Trophoblast cell (in vitro differentiated cells and primary cell): ENCODE measurements at regions not wholly inside any gene's neighbourhood (a gene's known extent, or its start where the extent isn't known, plus 50 kb on each side); places are given as distances from the start of the nearest gene placed in this dataset.

Experiments used
- DNase-seq, 2 donors: peaks; one replicate each; pipeline ENCODE4 v3.0.0-alpha.2; 2016
- H2AFZ ChIP-seq: 2 replicates; pipeline ENCODE4 v1.6.1; 2013; ENCODE audit warnings: low read length, moderate library complexity, mild to moderate bottlenecking; ENCODE audit not compliant: insufficient read depth, poor library complexity
- H2AK5ac ChIP-seq: 2 replicates; pipeline ENCODE4 v1.6.1; 2013; ENCODE audit warnings: mild to moderate bottlenecking, low read length
- H2BK120ac ChIP-seq: 2 replicates; pipeline ENCODE4 v1.6.1; 2013; ENCODE audit warnings: low read length, mild to moderate bottlenecking, moderate library complexity; ENCODE audit not compliant: insufficient read depth, poor library complexity
- H2BK12ac ChIP-seq: 2 replicates; pipeline ENCODE4 v1.6.1; 2013; ENCODE audit warnings: mild to moderate bottlenecking, low read length, moderate library complexity
- H2BK5ac ChIP-seq: 2 replicates; pipeline ENCODE4 v1.6.1; 2013; ENCODE audit warnings: low read length, low read depth, moderate library complexity, mild to moderate bottlenecking; ENCODE audit not compliant: poor library complexity
- H3K14ac ChIP-seq: 2 replicates; pipeline ENCODE4 v1.6.1; 2013; ENCODE audit warnings: mild to moderate bottlenecking, low read length
- H3K18ac ChIP-seq: 2 replicates; pipeline ENCODE4 v1.6.1; 2013; ENCODE audit warnings: mild to moderate bottlenecking, low read length
- H3K23ac ChIP-seq: 2 replicates; pipeline ENCODE4 v1.6.1; 2013; ENCODE audit warnings: low read length
- H3K27ac ChIP-seq: 2 replicates; pipeline ENCODE4 v1.5.1; 2013; ENCODE audit warnings: low read depth, mild to moderate bottlenecking, inconsistent platforms, low read length, moderate library complexity
- H3K27me3 ChIP-seq: 2 replicates; pipeline ENCODE4 v1.6.1; 2013; ENCODE audit warnings: inconsistent platforms, mild to moderate bottlenecking, low read length, moderate library complexity; ENCODE audit not compliant: insufficient read depth
- H3K36me3 ChIP-seq, 2 experiments: 1 replicate in 1 of 2; 2 replicates in 1 of 2; pipeline ENCODE4 v1.6.1; 2013; ENCODE audit warnings: low read length in 2 of 2, mild to moderate bottlenecking in 2 of 2, moderate library complexity in 1 of 2; ENCODE audit not compliant: insufficient read depth in 2 of 2, control insufficient read depth in 1 of 2
- H3K4ac ChIP-seq: 2 replicates; pipeline ENCODE4 v1.6.1; 2013; ENCODE audit warnings: low read depth, mild to moderate bottlenecking, low read length, moderate library complexity
- H3K4me1 ChIP-seq, 2 experiments: 1 replicate in 1 of 2; 2 replicates in 1 of 2; pipeline ENCODE4 v1.6.1; 2013; ENCODE audit warnings: low read length in 2 of 2, mild to moderate bottlenecking in 2 of 2, moderate library complexity in 1 of 2; ENCODE audit not compliant: insufficient read depth in 2 of 2, control insufficient read depth in 1 of 2
- H3K4me2 ChIP-seq: 2 replicates; pipeline ENCODE4 v1.6.1; 2013; ENCODE audit warnings: inconsistent platforms, mild to moderate bottlenecking, low read length, moderate library complexity
- H3K4me3 ChIP-seq: 2 replicates; pipeline ENCODE4 v1.5.1; 2013; ENCODE audit warnings: mild to moderate bottlenecking, low read depth, low read length, inconsistent platforms
- H3K79me1 ChIP-seq: one replicate; pipeline ENCODE4 v1.6.1; 2013; ENCODE audit warnings: low read length
- H3K79me2 ChIP-seq: 2 replicates; pipeline ENCODE4 v1.6.1; 2013; ENCODE audit warnings: low read length, mild to moderate bottlenecking; ENCODE audit not compliant: control insufficient read depth, insufficient read depth, poor library complexity
- H3K9ac ChIP-seq: 2 replicates; pipeline ENCODE4 v1.6.1; 2013; ENCODE audit warnings: mild to moderate bottlenecking, low read length
- H3K9me3 ChIP-seq: 2 replicates; pipeline ENCODE4 v1.6.1; 2013; ENCODE audit warnings: low read depth, mild to moderate bottlenecking, control low read depth, inconsistent platforms, low read length; ENCODE audit not compliant: insufficient read depth
- H4K12ac ChIP-seq: 2 replicates; pipeline ENCODE4 v1.6.1; 2013; ENCODE audit warnings: low read depth, mild to moderate bottlenecking, low read length, moderate library complexity
- H4K8ac ChIP-seq: 2 replicates; pipeline ENCODE4 v1.6.1; 2013; ENCODE audit warnings: low read depth, mild to moderate bottlenecking, low read length, moderate library complexity
- H4K91ac ChIP-seq: one replicate; pipeline ENCODE4 v1.6.1; 2013; ENCODE audit warnings: low read depth, mild to moderate bottlenecking, low read length, moderate library complexity
- WGBS: extraction: QIAGEN DNeasy Blood & Tissue Kit; methylation state at CpG from one replicate; pipeline ENCODE4 v1.1.7; 2013; ENCODE audit warnings: missing lambda C conversion rate; ENCODE audit not compliant: insufficient read length, insufficient coverage; ENCODE audit errors: extremely low coverage; 5-methylcytosine and 5-hydroxymethylcytosine counted together

DNA sequence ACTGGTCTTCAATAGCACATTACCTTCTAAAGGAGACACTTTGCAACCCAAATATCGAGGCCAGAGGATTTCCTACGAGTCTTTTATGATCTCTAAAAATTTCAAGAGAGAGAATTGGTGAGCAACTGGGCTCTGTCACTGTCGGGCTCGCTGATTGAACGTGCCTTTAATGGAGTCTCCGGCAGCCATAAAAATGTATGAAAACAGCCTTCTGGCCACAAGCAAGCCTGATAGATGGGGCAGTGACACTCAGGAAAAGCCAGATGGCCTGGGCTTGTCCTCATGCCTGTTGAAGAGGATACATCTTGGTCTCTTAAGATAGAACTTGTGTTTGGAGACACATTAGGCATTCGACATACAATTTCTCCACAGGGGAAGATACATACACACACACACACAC lies 419.5 kb upstream of the PROK2 start:
- no peaks in the 10 kb centered on the region for H3K36me3 ChIP-seq
- no peaks in the 10 kb centered on the region for H3K79me2 ChIP-seq
- no peaks in the 10 kb centered on the region for H3K4me1 ChIP-seq
- H3K18ac ChIP-seq: no peak overlapping the region
- no peak overlapping the region for H2BK12ac ChIP-seq
- no peak overlapping the region for H4K8ac ChIP-seq
- H3K27ac ChIP-seq: no peak overlapping the region
- no peak overlapping the region for H3K4ac ChIP-seq
- H3K27me3 ChIP-seq: no peaks in the 10 kb centered on the region
- no peak overlapping the region for H2BK120ac ChIP-seq
- no peak overlapping the region for H3K14ac ChIP-seq
- WGBS: no CpG with 5 or more reads among the region's 7 CpGs
- no peak overlapping the region for H2AFZ ChIP-seq
- H4K91ac ChIP-seq: no peak overlapping the region
- no peak overlapping the region for H3K23ac ChIP-seq
- H3K4me3 ChIP-seq: no peak overlapping the region
- no peaks in the 10 kb centered on the region for H3K79me1 ChIP-seq
- no peak overlapping the region for H2AK5ac ChIP-seq
- no peak for DNase-seq
- H3K4me2 ChIP-seq: no peak overlapping the region
- H2BK5ac ChIP-seq: no peak overlapping the region
- no peak overlapping the region for H3K9ac ChIP-seq
- no peak overlapping the region for H4K12ac ChIP-seq
- H3K9me3 ChIP-seq: peaks cover 2% of the 10 kb centered on the region

DNA sequence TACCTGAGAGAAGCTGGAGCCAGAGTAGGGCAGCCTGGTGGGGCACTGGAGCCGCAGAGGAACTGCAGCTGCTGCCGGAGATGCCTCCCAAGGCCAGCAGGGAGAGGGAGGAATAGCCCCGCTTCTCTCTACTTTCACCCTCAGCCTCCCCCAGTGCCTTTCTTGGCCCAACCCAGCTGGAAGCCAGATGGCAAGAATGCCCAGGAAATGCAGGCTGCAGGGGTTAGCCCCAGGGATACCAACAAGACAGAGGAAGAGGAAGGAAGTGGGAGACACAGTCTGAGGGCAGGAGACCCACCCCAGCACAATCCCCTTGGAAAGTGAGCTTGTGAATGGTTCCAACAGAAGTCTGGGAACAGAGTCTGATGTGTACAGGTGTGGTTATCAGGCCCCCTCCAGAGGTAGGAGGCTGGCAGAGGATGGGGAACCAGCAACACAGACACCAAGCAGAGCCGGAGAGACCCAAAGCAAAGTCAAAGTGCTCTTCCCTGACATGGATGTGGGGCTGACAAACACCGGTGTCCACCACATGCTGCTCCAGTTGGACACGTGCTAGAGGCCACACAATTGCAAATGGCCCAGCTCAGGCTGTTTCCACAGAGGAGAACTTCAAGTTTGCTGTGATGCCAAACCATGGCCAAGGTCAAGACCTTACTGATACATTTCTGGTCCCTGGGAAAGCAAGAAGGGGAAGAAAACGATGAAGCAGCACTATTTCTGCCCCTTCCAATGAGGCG lies 418.8 kb upstream of the PROK2 start:
- Histone ChIP-seq H2BK12ac (no peak overlapping the region), H3K4ac (no peak overlapping the region), H4K12ac (no peak overlapping the region), H3K9me3 (peaks cover 2% of the 10 kb centered on the region), H3K14ac (no peak overlapping the region), H3K79me2 (no peaks in the 10 kb centered on the region), H3K36me3 (no peaks in the 10 kb centered on the region), H4K91ac (no peak overlapping the region), H3K27me3 (no peaks in the 10 kb centered on the region), H3K18ac (no peak overlapping the region), H2AK5ac (no peak overlapping the region), H2BK120ac (no peak overlapping the region), H3K23ac (no peak overlapping the region), H3K4me3 (no peak overlapping the region), H3K27ac (no peak overlapping the region), H2BK5ac (no peak overlapping the region), H3K79me1 (no peaks in the 10 kb centered on the region), H2AFZ (no peak overlapping the region), H3K4me1 (no peaks in the 10 kb centered on the region), H3K9ac (no peak overlapping the region), H4K8ac (no peak overlapping the region), H3K4me2 (no peak overlapping the region)
- no CpG with 5 or more reads among the region's 8 CpGs for WGBS
- DNase-seq: no peak

DNA sequence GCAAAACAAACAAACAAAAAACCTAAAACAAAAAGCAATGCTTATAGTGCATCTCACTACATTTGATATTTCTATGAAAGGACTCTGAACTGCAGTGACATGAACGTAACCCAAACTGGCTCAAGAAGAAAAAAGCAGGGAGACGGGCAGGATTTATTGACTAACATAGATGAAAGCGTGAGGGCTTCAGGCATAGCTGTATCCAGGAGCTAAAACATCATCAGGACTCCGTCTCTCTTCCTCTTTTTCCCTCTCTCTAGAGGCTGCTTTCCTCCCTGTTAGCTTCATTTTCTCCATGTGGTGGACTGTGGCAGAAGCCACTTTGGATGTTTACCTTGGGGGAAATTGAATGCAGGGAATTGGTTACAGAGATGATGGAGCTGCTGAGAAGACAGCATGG lies 418.2 kb upstream of the PROK2 start:
- Histone ChIP-seq H3K79me2 (no peaks in the 10 kb centered on the region), H3K9me3 (peaks cover 2% of the 10 kb centered on the region), H3K27me3 (no peaks in the 10 kb centered on the region), H3K14ac (no peak overlapping the region), H3K27ac (no peak overlapping the region), H2AFZ (no peak overlapping the region), H3K79me1 (no peaks in the 10 kb centered on the region), H2AK5ac (no peak overlapping the region), H3K4me3 (no peak overlapping the region), H4K91ac (no peak overlapping the region), H3K36me3 (no peaks in the 10 kb centered on the region), H3K18ac (no peak overlapping the region), H4K12ac (no peak overlapping the region), H2BK120ac (no peak overlapping the region), H2BK12ac (no peak overlapping the region), H3K23ac (no peak overlapping the region), H3K4me1 (no peaks in the 10 kb centered on the region), H3K4me2 (no peak overlapping the region), H2BK5ac (no peak overlapping the region), H4K8ac (no peak overlapping the region), H3K4ac (no peak overlapping the region), H3K9ac (no peak overlapping the region)
- WGBS: no CpG with 5 or more reads among the region's 4 CpGs
- no peak for DNase-seq

DNA sequence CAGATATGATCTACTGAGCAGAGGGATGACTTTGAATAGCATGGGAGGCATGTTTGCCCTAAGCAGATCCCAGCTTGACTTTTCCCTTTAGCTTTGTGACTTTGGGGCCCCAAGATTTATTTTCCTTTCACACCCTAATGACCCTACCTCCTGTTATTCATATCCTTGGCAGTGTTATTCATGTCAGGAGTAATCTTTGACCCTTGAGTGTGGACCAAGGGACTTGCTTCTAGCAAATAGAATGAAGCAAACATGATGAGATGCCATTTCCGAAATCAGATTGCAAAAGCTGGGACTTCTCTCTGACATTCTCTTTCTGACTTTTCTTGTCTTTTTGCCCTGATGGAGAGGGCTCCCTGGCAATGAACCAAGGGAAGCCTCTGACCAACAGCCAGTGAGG lies 415.4 kb upstream of the PROK2 start:
- Histone ChIP-seq H4K12ac (no peak overlapping the region), H4K91ac (no peak overlapping the region), H2BK5ac (no peak overlapping the region), H3K27me3 (no peaks in the 10 kb centered on the region), H3K9me3 (peaks cover 2% of the 10 kb centered on the region), H3K18ac (no peak overlapping the region), H2AK5ac (no peak overlapping the region), H2AFZ (no peak overlapping the region), H3K9ac (no peak overlapping the region), H2BK120ac (no peak overlapping the region), H3K23ac (no peak overlapping the region), H3K79me2 (no peaks in the 10 kb centered on the region), H3K4me3 (no peak overlapping the region), H3K4me1 (no peaks in the 10 kb centered on the region), H3K4ac (no peak overlapping the region), H4K8ac (no peak overlapping the region), H3K79me1 (no peaks in the 10 kb centered on the region), H2BK12ac (no peak overlapping the region), H3K14ac (no peak overlapping the region), H3K36me3 (no peaks in the 10 kb centered on the region), H3K27ac (no peak overlapping the region), H3K4me2 (no peak overlapping the region)
- no peak for DNase-seq
- WGBS: no CpG with 5 or more reads among the region's 1 CpG
